Mesenchymal stem cell (in vitro differentiated cells and primary cell): ENCODE measurements at regions not wholly inside any gene's neighbourhood (a gene's known extent, or its start where the extent isn't known, plus 50 kb on each side); places are given as distances from the start of the nearest gene placed in this dataset.
"Not testable (repeated sequence)": the region's sequence is repeated elsewhere in the genome, so short reads cannot be mapped to it uniquely, and the experiment has no call there.

Experiments used
- DNase-seq: peaks from one replicate; pipeline ENCODE4 v3.0.0-alpha.2; 2013
- H2AFZ ChIP-seq: one replicate; pipeline ENCODE4 v1.6.1; 2013; ENCODE audit warnings: low read depth, mild to moderate bottlenecking, control low read depth, inconsistent platforms, low read length, moderate library complexity
- H2AK5ac ChIP-seq: 2 replicates; pipeline ENCODE4 v1.6.1; 2013; ENCODE audit warnings: low read length, moderate library complexity, mild to moderate bottlenecking, inconsistent platforms; ENCODE audit not compliant: severe bottlenecking
- H2BK120ac ChIP-seq: one replicate; pipeline ENCODE4 v1.6.1; 2013; ENCODE audit warnings: low read depth, mild to moderate bottlenecking, inconsistent platforms, low read length, moderate library complexity
- H2BK12ac ChIP-seq, 2 experiments: one replicate each; pipeline ENCODE4 v1.6.1; 2013; ENCODE audit warnings: inconsistent platforms in 2 of 2, low read length in 2 of 2, mild to moderate bottlenecking in 2 of 2, moderate library complexity in 2 of 2, control low read depth in 1 of 2
- H2BK15ac ChIP-seq: one replicate; pipeline ENCODE4 v1.6.1; 2013; ENCODE audit warnings: mild to moderate bottlenecking, low read depth, inconsistent platforms; ENCODE audit not compliant: poor library complexity, severe bottlenecking
- H2BK5ac ChIP-seq: 2 replicates; pipeline ENCODE4 v1.6.1; 2013; ENCODE audit warnings: low read depth, mild to moderate bottlenecking, low read length, control low read depth, inconsistent platforms; ENCODE audit not compliant: poor library complexity, severe bottlenecking
- H3K14ac ChIP-seq, 2 experiments: one replicate each; pipeline ENCODE4 v1.6.1; 2013; ENCODE audit warnings: inconsistent platforms in 2 of 2, low read length in 2 of 2, control low read depth in 1 of 2, mild to moderate bottlenecking in 1 of 2, moderate library complexity in 1 of 2
- H3K18ac ChIP-seq, 2 experiments: one replicate each; pipeline ENCODE4 v1.6.1; 2013; ENCODE audit warnings: inconsistent platforms in 2 of 2, low read length in 2 of 2, control low read depth in 1 of 2, low read depth in 1 of 2, mild to moderate bottlenecking in 1 of 2
- H3K23ac ChIP-seq, 2 experiments: one replicate each; pipeline ENCODE4 v1.6.1; 2013; ENCODE audit warnings: inconsistent platforms in 2 of 2, low read length in 2 of 2, mild to moderate bottlenecking in 2 of 2, moderate library complexity in 2 of 2, control low read depth in 1 of 2
- H3K27ac ChIP-seq: 2 replicates; pipeline ENCODE4 v1.5.1; 2013; ENCODE audit warnings: mild to moderate bottlenecking, moderate library complexity, low read length, control low read depth, inconsistent platforms; ENCODE audit not compliant: poor library complexity, severe bottlenecking
- H3K27me3 ChIP-seq, 2 experiments: 2 replicates each; pipeline versions ENCODE4 v1.6.1 to v1.7.0; 2013; ENCODE audit warnings: low read length in 2 of 2, mild to moderate bottlenecking in 2 of 2, moderate library complexity in 2 of 2, control low read depth in 1 of 2, inconsistent platforms in 1 of 2; ENCODE audit not compliant: control insufficient read depth in 1 of 2, insufficient read depth in 1 of 2
- H3K36me3 ChIP-seq, 2 experiments: 2 replicates each; pipeline versions ENCODE4 v1.6.1 to v1.7.0; 2013; ENCODE audit warnings: low read length in 2 of 2, control low read depth in 1 of 2, inconsistent platforms in 1 of 2, low read depth in 1 of 2, mild to moderate bottlenecking in 1 of 2; ENCODE audit not compliant: insufficient read depth in 2 of 2, control insufficient read depth in 1 of 2
- H3K4ac ChIP-seq, 2 experiments: one replicate each; pipeline ENCODE4 v1.6.1; 2013; ENCODE audit warnings: inconsistent platforms in 2 of 2, low read length in 2 of 2, mild to moderate bottlenecking in 2 of 2, moderate library complexity in 2 of 2, control low read depth in 1 of 2, low read depth in 1 of 2
- H3K4me1 ChIP-seq: 2 replicates; pipeline ENCODE4 v1.6.1; 2013; ENCODE audit warnings: low read depth, low read length, control low read depth; ENCODE audit not compliant: control insufficient read depth, insufficient read depth
- H3K4me2 ChIP-seq: 2 replicates; pipeline ENCODE4 v1.6.1; 2013; ENCODE audit warnings: low read length, mild to moderate bottlenecking, inconsistent platforms; ENCODE audit not compliant: poor library complexity, severe bottlenecking
- H3K4me3 ChIP-seq, 2 experiments: 2 replicates each; pipeline versions ENCODE4 v1.5.1 to v1.7.0; 2013; ENCODE audit warnings: low read length in 2 of 2, mild to moderate bottlenecking in 2 of 2, control low read depth in 1 of 2, low read depth in 1 of 2; ENCODE audit not compliant: insufficient read depth in 1 of 2
- H3K79me1 ChIP-seq: replicated peaks from 2 replicates; pipeline ENCODE4 v1.6.1; 2013; ENCODE audit warnings: mild to moderate bottlenecking, control low read depth, low read length, inconsistent platforms; ENCODE audit not compliant: poor library complexity, severe bottlenecking
- H3K9ac ChIP-seq: 2 replicates; pipeline ENCODE4 v1.7.0; 2013; ENCODE audit warnings: mild to moderate bottlenecking, low read length, moderate library complexity
- H3K9me3 ChIP-seq: 2 replicates; pipeline ENCODE4 v1.7.0; 2013; ENCODE audit warnings: mild to moderate bottlenecking, low read length; ENCODE audit not compliant: control insufficient read depth
- H4K8ac ChIP-seq: one replicate; pipeline ENCODE4 v1.6.1; 2013; ENCODE audit warnings: inconsistent platforms, mild to moderate bottlenecking, low read length, moderate library complexity
- H4K91ac ChIP-seq: one replicate; pipeline ENCODE4 v1.6.1; 2013; ENCODE audit warnings: mild to moderate bottlenecking, low read length, inconsistent platforms
- WGBS: methylation state at CpG from one replicate; pipeline ENCODE4 v1.1.7; 2013; ENCODE audit warnings: mixed read lengths; 5-methylcytosine and 5-hydroxymethylcytosine counted together

GRCh38 chr6:8855411-8855810 lies 420.1 kb upstream of the SLC35B3 start:
- Histone ChIP-seq H3K18ac (no peak overlapping the region), H3K27ac (no peak overlapping the region), H3K79me1 (no peaks in the 10 kb centered on the region), H3K23ac (no peak overlapping the region), H3K4me3 (no peak overlapping the region), H3K4ac (no peak overlapping the region), H3K9ac (no peak overlapping the region), H3K36me3 (no peaks in the 10 kb centered on the region), H3K27me3 (no peaks in the 10 kb centered on the region), H4K8ac (no peak overlapping the region), H2BK15ac (no peak overlapping the region), H3K14ac (no peak overlapping the region), H2AFZ (no peak overlapping the region), H2AK5ac (no peak overlapping the region), H2BK120ac (no peak overlapping the region), H3K9me3 (peaks cover 4% of the 10 kb centered on the region), H2BK12ac (no peak overlapping the region), H3K4me1 (no peaks in the 10 kb centered on the region), H3K4me2 (no peak overlapping the region), H4K91ac (no peak overlapping the region), H2BK5ac (no peak overlapping the region)
- 83% methylated on average over 4 of the region's 4 CpGs for WGBS
- DNase-seq = no peak

DNA sequence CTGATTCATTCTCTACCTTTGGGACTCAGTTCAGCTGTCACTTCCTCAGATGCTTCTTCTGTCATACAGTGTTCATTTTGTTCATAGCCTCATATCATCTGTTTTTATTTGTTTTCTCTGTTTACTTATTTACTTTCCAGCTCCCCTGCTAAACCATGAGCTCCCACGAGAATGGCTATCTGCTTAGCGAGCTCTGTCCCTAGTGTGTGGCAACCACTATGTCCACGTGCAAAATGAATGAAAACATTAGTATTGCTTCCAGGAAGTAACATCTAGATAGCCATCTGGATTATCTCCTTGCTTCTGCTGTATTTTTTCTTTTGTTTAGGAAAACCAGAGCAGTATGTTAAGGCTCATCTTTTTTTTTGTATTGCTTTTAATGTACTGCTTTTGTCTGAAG lies 417.0 kb upstream of the SLC35B3 start:
- Histone ChIP-seq H3K23ac (no peak overlapping the region), H3K4ac (no peak overlapping the region), H3K18ac (no peak overlapping the region), H3K79me1 (no peaks in the 10 kb centered on the region), H2AK5ac (no peak overlapping the region), H3K4me3 (no peak overlapping the region), H3K27ac (no peak overlapping the region), H3K9me3 (peaks cover 16% of the 10 kb centered on the region), H2BK12ac (no peak overlapping the region), H3K36me3 (no peaks in the 10 kb centered on the region), H3K14ac (no peak overlapping the region), H3K4me2 (no peak overlapping the region), H2AFZ (no peak overlapping the region), H3K27me3 (no peaks in the 10 kb centered on the region), H2BK120ac (no peak overlapping the region), H4K91ac (no peak overlapping the region), H4K8ac (no peak overlapping the region), H2BK15ac (no peak overlapping the region), H2BK5ac (no peak overlapping the region), H3K4me1 (no peaks in the 10 kb centered on the region), H3K9ac (no peak overlapping the region)
- no peak for DNase-seq
- WGBS = 43% methylated on average over 3 of the region's 3 CpGs

- not testable (repeated sequence) for H3K4me2 ChIP-seq, H3K27ac ChIP-seq, H4K91ac ChIP-seq, H2AK5ac ChIP-seq, H2BK15ac ChIP-seq, H2BK120ac ChIP-seq, H3K9ac ChIP-seq, H3K4me1 ChIP-seq, H3K4me3 ChIP-seq, H3K14ac ChIP-seq, H3K36me3 ChIP-seq, H3K79me1 ChIP-seq, H2BK5ac ChIP-seq, H3K18ac ChIP-seq, H3K23ac ChIP-seq, H3K27me3 ChIP-seq, H4K8ac ChIP-seq, DNase-seq, H3K4ac ChIP-seq, H2BK12ac ChIP-seq, H2AFZ ChIP-seq
- peaks cover 21% of the 10 kb centered on the region for H3K9me3 ChIP-seq
- WGBS = 89% methylated on average over 5 of the region's 6 CpGs
Measured at GRCh38 chr6:8846680-8847079, 411.3 kb upstream of the SLC35B3 start.

DNA sequence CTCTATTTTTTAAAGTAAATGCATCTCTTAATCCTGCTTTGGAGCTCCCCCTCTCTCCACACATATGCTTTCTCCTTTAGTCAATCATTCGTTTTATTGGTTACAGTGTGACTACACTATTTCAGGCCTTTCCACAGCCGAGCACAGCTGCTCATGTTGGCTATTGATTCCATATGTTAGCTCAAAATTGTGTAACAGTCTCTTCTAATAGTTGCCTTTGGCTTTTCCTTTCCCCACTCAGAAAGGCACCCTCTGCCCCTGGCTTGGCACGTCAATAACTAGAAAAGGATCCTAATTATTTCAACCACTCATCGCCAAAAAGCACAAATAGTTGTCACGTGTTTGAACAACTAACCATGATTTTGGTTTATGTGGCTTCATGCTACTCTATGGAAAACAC lies 410.3 kb upstream of the SLC35B3 start:
- H3K4me3 ChIP-seq = no peak overlapping the region
- 84% methylated on average over 5 of the region's 5 CpGs for WGBS
- H3K4me2 ChIP-seq = no peak overlapping the region
- H3K36me3 ChIP-seq = no peaks in the 10 kb centered on the region
- no peak overlapping the region for H3K23ac ChIP-seq
- H3K79me1 ChIP-seq = no peaks in the 10 kb centered on the region
- no peak overlapping the region for H3K4ac ChIP-seq
- H2BK15ac ChIP-seq = no peak overlapping the region
- H3K14ac ChIP-seq = no peak overlapping the region
- peaks cover 21% of the 10 kb centered on the region for H3K9me3 ChIP-seq
- no peak overlapping the region for H2BK12ac ChIP-seq
- H3K18ac ChIP-seq = no peak overlapping the region
- H4K91ac ChIP-seq = no peak overlapping the region
- no peak overlapping the region for H2BK120ac ChIP-seq
- H3K9ac ChIP-seq = no peak overlapping the region
- no peak overlapping the region for H2BK5ac ChIP-seq
- no peak for DNase-seq
- H3K4me1 ChIP-seq = no peaks in the 10 kb centered on the region
- H4K8ac ChIP-seq = no peak overlapping the region
- H3K27ac ChIP-seq = no peak overlapping the region
- H2AK5ac ChIP-seq = no peak overlapping the region
- no peaks in the 10 kb centered on the region for H3K27me3 ChIP-seq
- H2AFZ ChIP-seq = no peak overlapping the region
